Kasumi-1 (cell line): ENCODE measurements at regions not wholly inside any gene's neighbourhood (a gene's known extent, or its start where the extent isn't known, plus 50 kb on each side); places are given as distances from the start of the nearest gene placed in this dataset.
A peak's percentile ranks its signal among the peaks of the same experiment; 100 is the strongest.

Experiments used
- DNase-seq, 2 experiments: peaks; one replicate each; lab custom pipeline; 2025; lab: John Stamatoyannopoulos, UW

- DNase-seq: peak in 1 of 2 experiments; percentile 5
Measured at GRCh38 chr1:9179463-9180110, 50.7 kb upstream of the GPR157 start.

- no peak for DNase-seq
Measured at GRCh38 chr1:9180111-9180819, 51.4 kb upstream of the GPR157 start.

GRCh38 chr1:9181176-9181906 lies 52.4 kb upstream of the GPR157 start:
- DNase-seq: peak; percentile 48 to 51

- no peak for DNase-seq
Measured at GRCh38 chr1:9181990-9182783, 52.4 kb upstream of the H6PD start.

GRCh38 chr1:9182784-9183257 lies 51.8 kb upstream of the H6PD start:
- no peak for DNase-seq

GRCh38 chr1:9183441-9183840 lies 51.1 kb upstream of the H6PD start:
- no peak for DNase-seq

GRCh38 chr1:9183898-9184297 lies 50.7 kb upstream of the H6PD start:
- no peak for DNase-seq

- DNase-seq: no peak
Measured at GRCh38 chr1:9184749-9185148, 49.8 kb upstream of the H6PD start.
